RPMI8226 (cell line): ENCODE measurements at regions not wholly inside any gene's neighbourhood (a gene's known extent, or its start where the extent isn't known, plus 50 kb on each side); places are given as distances from the start of the nearest gene placed in this dataset.
A peak's percentile ranks its signal among the peaks of the same experiment; 100 is the strongest.

Source experiments
- DNase-seq: peaks from one replicate; pipeline ENCODE4 v3.0.0-alpha.2; 2015

DNA sequence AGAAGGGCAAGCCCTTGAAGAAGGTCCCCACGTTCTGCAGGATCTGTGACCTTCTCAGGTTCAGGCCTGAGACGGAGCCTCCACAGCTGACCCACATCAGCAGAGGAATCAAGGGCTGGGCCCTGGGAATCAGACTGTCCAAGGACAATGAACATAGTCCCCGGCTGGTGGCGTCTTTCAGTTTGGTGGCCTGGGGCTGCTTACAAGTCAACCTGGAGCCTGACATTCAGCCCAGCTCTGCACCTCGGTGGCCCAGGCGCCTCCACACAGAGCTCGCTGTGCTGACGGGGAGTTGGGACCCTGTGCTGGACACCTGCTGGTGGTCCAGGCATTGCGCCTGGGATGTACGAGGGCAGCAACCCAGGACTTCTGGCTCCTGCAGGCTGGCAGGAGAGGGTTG, 523.5 kb downstream of the TBC1D22A start:
- no peak for DNase-seq

GRCh38 chr22:47284822-47285221, 522.4 kb downstream of the TBC1D22A start:
- no peak for DNase-seq

GRCh38 chr22:47284360-47284759, 521.9 kb downstream of the TBC1D22A start:
- DNase-seq: no peak

DNA sequence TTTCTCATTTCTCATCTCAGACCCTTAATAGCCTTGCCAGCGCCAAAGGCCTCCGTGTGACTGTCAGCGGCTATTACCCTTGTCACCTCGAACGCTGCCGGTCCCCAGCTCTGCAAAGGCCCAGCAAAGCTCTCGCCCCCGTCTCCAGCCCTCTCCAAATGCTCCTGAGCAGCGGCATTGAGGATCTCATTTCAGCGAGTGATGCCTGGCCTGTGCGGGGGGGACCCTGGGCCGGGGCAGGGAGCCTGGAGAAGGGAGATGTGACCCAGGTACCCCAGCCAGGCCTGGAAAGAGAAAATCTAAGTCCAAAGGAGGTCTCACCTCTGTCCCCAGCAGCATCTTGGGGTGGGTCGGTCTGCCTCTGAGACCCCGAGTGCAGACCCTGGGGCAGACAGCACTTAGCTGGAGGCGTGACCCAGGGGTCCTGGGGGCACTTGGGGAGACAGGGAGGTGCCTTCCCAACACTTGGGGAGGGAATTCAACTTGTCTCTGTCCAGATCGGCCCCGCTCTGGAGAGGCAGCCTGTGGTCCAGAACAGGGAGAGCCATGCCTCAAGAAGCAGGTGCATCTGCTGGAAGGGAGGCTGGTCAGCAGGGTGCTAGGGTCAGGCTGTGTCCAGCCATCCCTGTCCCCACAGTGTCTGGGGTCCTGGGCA, 521.3 kb downstream of the TBC1D22A start:
- DNase-seq: no peak

DNA sequence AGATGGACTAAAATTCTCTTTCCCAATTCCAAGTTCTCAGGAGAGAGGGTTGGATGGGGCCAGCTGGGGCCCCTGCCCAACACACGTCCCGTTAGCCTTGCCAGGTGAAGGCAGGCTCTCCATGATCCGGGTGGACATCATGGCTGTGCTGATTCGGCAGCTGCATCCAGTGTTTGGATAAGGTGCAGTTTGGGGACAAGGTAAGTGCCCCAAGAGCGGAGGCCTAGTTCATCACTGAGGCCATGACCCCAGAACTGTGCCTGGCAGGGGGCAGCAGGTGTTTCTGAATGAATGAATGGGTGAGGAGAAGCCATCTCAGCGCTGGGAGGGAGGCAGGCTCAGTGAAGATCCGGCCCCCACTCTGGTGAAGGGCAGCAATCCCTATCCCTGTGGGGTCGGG, 520.4 kb downstream of the TBC1D22A start:
- no peak for DNase-seq

DNA sequence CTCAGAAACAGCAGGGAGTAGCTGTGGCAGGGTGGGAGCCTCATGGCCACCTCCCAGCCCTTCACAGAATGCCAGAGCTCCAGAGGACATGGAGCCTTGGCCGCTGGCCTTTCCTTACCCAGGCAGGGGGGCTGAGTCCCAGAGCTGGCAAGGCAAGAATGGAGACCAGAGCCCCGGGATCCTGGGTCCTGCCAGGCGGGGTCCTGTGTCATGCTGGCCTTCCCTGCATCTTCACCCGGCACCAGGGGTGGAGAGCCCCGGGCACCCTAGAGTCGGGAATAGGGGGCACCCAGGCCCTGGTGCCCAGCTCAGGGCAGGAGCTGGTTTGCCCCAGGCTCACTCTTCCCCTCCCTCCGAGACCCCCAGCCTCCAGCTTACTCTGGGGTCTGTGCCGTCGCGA, 519.9 kb downstream of the TBC1D22A start:
- no peak for DNase-seq

- DNase-seq: no peak
These were observed 519.0 kb downstream of the TBC1D22A start for GRCh38 chr22:47281126-47282106.

- DNase-seq: no peak
These were observed 517.9 kb downstream of the TBC1D22A start for GRCh38 chr22:47280301-47280700.

DNA sequence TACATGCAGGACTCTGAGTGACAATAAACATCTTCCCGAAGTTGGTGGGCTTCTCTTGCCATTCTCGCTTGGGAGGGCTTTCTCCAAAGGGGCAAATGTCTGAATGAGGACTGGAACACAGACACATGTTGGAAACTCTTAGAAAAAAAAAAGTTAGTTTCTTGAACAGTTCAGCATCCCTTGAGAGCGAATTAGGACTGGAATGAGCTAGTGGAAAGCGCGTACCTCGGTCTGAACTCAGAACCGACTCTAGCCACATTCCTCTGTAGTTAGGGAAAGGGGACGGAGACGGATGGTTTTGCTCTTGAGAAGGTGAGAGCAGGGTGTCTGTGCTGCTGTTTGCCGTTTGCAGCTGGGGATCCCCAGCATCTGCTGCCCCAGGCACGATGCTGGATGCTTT, 517.3 kb downstream of the TBC1D22A start:
- DNase-seq: no peak

GRCh38 chr22:47279337-47279736, 516.9 kb downstream of the TBC1D22A start:
- DNase-seq: no peak

GRCh38 chr22:47278655-47279054, 516.2 kb downstream of the TBC1D22A start:
- DNase-seq: no peak

DNA sequence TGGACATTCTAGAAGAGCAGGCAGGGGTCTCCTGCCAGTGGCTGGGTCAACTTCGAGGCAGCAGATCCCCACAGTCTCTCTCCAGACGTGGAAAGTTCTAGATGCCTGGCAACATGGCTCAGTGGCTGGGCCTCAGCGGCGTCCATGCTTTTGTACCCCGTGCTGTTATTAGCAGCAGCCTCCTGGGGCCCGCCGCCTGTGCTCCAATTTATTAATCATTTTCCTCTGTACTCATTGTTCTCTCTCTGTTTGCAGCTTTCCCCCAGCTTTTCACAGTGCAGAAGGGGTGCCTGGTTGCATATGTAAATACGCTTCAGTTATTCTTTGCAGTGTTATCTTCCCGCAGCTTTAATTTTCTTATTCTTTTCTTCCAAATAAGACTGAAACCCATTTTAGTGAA, 515.1 kb downstream of the TBC1D22A start:
- no peak for DNase-seq

GRCh38 chr22:47276991-47277390, 514.5 kb downstream of the TBC1D22A start:
- no peak for DNase-seq

GRCh38 chr22:47276450-47276820, 514.0 kb downstream of the TBC1D22A start:
- DNase-seq: no peak

DNA sequence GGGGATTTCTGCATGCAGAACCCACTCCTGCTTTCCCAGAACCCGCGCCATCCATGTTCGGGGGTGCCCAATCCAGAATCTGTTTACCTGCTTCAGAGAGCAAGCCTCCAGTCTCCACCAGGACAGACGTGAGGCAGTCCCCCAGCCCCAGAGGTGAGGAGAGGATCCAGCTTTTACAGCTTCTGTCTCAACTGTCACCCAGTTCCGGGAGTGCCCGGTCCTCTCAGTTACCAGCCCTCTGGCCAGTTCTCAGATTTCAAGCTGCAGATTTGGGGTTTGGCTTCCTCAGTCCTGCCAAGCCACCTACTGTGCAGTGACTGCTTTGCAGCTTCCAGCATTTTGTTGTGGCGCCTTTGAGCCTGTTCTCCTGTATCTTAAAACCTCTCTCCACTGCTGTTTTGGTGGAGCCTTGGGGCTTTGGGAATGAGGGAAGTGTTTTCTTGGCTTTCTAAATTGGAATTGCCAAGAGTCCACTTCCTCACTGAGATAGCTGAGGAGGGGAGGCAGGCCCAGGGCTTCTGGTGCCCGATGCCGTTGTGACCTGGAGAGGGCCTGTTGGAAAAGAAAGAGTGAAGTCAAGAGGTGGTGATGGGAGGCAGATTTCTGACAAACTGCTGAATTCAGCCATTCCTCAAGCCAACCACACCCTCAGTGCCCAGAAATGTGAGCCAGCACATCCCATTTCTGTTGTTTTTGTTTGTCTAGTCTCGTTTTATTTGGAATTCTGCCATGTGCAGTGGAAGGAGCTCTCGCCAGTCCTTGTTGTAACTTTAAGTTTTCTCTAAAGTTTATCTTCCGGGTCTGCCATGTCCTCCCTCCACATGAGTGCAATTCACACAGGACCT, 513.4 kb downstream of the TBC1D22A start:
- peak; percentile 37 for DNase-seq

GRCh38 chr22:47274196-47274595, 511.7 kb downstream of the TBC1D22A start:
- DNase-seq: no peak

- DNase-seq: no peak
These were observed 508.1 kb downstream of the TBC1D22A start for GRCh38 chr22:47270463-47271135.

DNA sequence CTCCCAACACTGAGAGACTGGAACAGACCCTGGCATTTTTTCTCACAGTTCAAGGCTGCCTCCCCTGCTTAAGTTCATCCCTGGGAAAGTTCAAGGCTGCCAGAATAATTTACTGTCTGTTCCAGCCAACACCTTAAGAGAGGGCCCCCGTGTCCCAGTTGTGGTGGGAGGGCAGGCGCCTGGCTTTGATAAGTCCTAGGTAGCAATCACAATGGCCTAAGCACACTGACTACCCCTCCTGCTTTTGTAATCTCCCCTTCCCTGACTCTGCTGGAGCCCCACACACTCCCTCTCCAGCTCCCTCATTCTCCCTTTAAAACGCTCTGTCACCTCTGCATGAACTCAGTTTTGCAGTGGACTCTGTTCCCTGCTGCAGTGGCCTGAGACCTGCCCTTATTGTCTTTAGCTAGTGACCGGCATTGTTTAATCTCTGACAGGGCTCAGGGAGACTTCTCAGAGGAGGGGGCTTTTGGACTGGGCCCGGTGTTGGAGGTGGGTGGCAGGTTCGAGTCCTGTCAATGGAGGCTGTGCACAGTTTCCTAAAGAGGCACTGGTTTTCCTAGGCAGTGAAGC, 507.2 kb downstream of the TBC1D22A start:
- DNase-seq: no peak

DNA sequence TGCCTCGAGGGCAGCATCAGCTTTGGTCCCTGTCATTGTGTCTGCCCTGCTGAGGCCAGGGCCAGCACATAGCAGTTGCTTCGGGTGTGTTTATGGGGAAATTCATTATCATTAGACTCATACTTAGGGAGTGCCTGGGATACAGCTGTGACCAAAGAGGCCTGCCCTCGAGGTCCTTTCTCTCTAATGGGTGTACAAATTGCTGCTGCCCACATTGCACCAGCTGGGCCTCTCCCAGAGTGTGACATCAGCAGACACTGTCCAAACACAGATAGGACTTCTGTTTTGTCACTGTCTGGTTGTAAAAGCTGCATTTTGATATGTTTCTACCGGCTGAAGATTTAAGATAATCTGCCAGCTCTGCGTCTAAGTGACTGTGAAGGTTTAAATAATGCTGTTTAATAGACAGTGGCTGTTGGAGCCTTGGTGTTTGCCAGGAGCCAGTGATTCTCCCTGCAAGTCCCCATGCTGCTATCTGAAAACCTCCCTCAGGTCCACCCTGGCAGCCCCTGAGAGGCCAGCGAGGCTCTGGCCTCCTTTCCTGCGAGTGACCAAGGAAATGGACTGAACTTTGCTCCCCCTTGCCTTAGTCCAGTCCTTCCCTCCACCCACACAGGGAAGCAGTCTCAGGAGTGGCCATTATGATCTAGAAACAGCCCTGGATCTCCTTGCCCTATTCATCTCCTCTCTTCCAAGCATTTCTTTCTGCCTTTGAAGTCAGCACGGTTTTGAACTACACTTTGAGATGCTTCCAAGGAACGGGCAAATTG, 505.2 kb downstream of the TBC1D22A start:
- no peak for DNase-seq

- no peak for DNase-seq
These were observed 503.9 kb downstream of the TBC1D22A start for GRCh38 chr22:47266329-47266728.

DNA sequence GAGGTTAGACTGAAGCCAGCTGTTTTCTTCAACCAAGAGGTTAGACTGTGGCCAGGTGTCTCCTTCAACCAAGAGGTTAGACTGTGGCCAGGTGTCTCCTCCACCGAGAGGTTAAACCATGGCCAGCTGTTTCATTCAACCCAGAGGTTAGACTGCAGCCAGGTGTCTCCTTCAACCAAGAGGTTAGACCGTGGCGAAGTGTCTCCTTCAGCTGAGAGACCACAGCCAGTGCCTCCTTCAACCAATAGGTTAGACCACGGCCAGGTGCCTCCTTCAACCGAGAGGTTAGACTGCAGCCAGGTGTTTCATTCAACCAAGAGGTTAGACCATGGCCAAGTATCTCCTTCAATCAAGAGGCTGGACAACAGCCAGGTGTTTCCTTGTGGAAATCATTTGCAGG, 498.1 kb downstream of the TBC1D22A start:
- peak; percentile 89 for DNase-seq

DNA sequence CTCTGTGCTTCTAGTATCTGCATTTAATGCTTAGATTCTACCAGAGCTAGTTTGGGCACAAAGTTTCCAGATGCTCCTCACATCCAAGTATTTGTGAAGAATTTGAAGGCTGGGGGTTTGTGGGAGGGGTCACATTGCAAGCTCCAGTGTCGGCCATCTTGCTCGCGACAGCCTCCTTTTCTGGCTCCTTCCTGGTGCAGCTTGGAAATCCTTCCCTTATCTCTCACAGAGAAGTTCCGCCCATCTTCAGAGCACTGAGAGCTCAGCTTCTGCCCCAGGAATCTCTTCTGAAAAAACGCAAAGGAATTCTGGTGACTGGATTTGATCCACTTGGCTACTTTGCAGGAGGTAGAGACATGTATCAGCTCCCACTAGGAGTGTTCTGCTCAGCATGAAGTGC, 497.5 kb downstream of the TBC1D22A start:
- peak; percentile 26 for DNase-seq
